ENCODE measurements at regions not wholly inside any gene's neighbourhood (a gene's known extent, or its start where the extent isn't known, plus 50 kb on each side); places are given as distances from the start of the nearest gene placed in this dataset.
"Not testable (repeated sequence)": the region's sequence is repeated elsewhere in the genome, so short reads cannot be mapped to it uniquely, and the experiment has no call there.

DNA sequence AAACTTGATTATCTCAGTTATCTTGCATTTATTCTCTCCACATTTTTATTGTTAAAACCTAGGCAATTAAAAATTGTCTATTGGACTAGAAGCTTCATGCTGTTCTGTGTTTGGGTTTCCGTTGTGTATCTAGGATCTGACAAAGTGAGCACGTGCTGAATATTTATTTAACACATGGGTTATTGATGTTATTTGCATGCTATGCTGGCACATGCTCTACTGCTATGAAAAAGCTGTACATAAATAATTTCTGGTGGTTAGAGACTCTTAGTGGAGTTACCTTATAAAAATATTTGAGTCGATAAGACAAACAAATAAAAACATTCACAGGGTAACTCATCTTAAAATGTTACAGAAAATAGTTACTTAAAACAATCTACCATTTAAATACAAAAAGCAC, 1769.7 kb downstream of the MRPL39 start:
- peaks cover 5% of the 10 kb centered on the region for H3K9me3 ChIP-seq
- ATAC-seq (no peak), DNase-seq (no peak)
- no peaks in the 10 kb centered on the region for H3K4me1 ChIP-seq
- intact Hi-C loops (cut with DNase I), result no loop called here
- H3K27me3 ChIP-seq (ENCODE audit: low read depth), result no peaks in the 10 kb centered on the region
- no peak overlapping the region for H3K4me3 ChIP-seq
- no peaks in the 10 kb centered on the region for H3K36me3 ChIP-seq
- H3K27ac ChIP-seq, result no peak overlapping the region
- TF ChIP-seq, protein P1, sequence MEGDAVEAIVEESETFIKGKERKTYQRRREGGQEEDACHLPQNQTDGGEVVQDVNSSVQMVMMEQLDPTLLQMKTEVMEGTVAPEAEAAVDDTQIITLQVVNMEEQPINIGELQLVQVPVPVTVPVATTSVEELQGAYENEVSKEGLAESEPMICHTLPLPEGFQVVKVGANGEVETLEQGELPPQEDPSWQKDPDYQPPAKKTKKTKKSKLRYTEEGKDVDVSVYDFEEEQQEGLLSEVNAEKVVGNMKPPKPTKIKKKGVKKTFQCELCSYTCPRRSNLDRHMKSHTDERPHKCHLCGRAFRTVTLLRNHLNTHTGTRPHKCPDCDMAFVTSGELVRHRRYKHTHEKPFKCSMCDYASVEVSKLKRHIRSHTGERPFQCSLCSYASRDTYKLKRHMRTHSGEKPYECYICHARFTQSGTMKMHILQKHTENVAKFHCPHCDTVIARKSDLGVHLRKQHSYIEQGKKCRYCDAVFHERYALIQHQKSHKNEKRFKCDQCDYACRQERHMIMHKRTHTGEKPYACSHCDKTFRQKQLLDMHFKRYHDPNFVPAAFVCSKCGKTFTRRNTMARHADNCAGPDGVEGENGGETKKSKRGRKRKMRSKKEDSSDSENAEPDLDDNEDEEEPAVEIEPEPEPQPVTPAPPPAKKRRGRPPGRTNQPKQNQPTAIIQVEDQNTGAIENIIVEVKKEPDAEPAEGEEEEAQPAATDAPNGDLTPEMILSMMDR (IDR thresholded peaks at IDR 0.05), result no peak

DNA sequence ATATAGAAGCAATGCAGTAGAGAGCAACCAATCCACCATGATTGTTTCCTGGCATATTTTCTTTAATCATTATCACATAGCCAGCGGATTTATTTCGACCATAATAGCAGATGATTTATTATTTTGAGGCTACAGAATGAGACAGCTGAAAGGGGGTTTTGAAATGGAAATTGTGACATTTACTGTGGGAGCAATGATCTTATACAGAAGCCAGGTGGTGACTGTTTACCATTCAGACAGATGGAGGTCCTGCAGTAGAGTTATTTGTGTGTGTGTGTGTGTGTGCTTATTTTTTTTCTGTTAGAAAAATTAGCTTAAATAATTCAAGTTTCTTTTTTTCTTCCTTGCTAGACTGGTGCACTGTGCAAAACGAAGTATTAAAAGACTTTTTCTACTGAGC, 1784.5 kb downstream of the MRPL39 start:
- Histone ChIP-seq H3K4me3 (no peak overlapping the region), H3K9me3 (no peaks in the 10 kb centered on the region), H3K36me3 (no peaks in the 10 kb centered on the region), H3K4me1 (no peaks in the 10 kb centered on the region), H3K27ac (no peak overlapping the region), H3K27me3 (ENCODE audit: low read depth) (no peaks in the 10 kb centered on the region)
- TF ChIP-seq, protein P1 (IDR thresholded peaks at IDR 0.05), result no peak
- DNase-seq (no peak), ATAC-seq (no peak)
- intact Hi-C loops (cut with DNase I), result no loop called here

DNA sequence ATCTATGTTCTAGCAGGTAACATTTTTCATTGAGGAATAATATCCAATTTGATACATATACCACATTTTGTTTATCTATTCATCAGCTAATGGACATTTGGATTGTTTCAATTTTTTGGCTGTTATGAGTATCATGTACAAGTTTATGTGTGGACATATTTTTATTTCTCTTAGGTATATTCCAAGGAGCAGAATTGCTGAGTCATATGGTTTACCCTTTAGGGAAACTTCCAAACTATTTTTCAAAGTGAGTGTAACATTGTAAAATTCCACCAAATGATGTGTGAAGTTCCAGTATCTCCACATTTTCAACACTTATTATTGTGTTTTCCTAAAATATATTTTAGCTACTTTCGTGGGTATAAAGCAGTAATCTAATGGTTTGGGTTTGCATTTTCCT, 1789.9 kb downstream of the MRPL39 start:
- TF ChIP-seq, protein P1 (IDR thresholded peaks at IDR 0.05), result no peak
- Histone ChIP-seq H3K36me3 (no peaks in the 10 kb centered on the region), H3K9me3 (no peaks in the 10 kb centered on the region), H3K4me3 (no peak overlapping the region), H3K27ac (no peak overlapping the region), H3K4me1 (no peaks in the 10 kb centered on the region), H3K27me3 (ENCODE audit: low read depth) (no peaks in the 10 kb centered on the region)
- no peak for ATAC-seq
- intact Hi-C loops (cut with DNase I), result no loop called here
- no peak for DNase-seq

DNA sequence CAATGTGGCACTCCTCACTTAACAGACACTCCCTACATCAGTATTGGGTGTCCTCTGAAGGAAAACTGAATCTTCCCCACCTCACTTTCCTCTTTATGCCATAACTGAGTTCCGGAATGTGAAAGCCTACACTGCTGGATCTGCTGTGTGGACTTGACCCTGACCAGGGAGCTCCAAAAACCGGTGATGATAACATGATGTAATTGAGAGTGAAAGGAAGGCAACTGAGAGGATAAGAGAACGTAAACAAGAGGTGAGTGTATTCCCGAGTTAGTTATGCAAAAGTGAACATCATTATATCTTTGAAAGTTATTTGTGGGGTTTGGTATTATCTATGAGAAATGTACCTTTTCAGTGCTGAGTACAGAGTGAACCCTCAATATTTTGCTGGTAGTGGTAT, 1794.8 kb downstream of the MRPL39 start:
- no peaks in the 10 kb centered on the region for H3K36me3 ChIP-seq
- H3K27me3 ChIP-seq (ENCODE audit: low read depth), result no peaks in the 10 kb centered on the region
- no peaks in the 10 kb centered on the region for H3K4me1 ChIP-seq
- intact Hi-C loops (cut with DNase I), result no loop called here
- no peak overlapping the region for H3K27ac ChIP-seq
- DNase-seq, result no peak
- TF ChIP-seq, protein P1 (IDR thresholded peaks at IDR 0.05), result no peak
- no peaks in the 10 kb centered on the region for H3K9me3 ChIP-seq
- no peak for ATAC-seq
- H3K4me3 ChIP-seq, result no peak overlapping the region

DNA sequence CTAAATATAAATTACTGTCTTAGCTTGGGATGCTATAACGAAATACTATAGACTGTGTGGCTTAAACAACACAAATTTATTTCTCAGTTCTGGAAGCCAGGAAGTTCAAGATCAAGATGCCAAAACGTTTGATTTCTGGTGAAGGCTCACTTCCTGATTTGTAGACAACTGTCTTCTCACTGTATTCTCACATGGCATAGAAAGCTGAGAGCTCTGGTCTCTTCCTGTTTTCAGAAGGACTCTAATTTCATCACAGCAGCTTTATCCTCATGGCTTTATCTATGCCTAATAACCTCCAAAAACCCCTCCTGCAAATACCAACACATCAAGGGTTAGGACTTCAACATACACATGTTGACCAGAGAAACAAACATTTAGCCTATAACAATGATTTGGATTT, 1795.5 kb downstream of the MRPL39 start:
- Histone ChIP-seq H3K4me1 (no peaks in the 10 kb centered on the region), H3K9me3 (no peaks in the 10 kb centered on the region), H3K36me3 (no peaks in the 10 kb centered on the region), H3K4me3 (no peak overlapping the region), H3K27ac (no peak overlapping the region), H3K27me3 (ENCODE audit: low read depth) (no peaks in the 10 kb centered on the region)
- no peak for ATAC-seq
- intact Hi-C loops (cut with DNase I), result no loop called here
- TF ChIP-seq, protein P1 (IDR thresholded peaks at IDR 0.05), result no peak
- no peak for DNase-seq

DNA sequence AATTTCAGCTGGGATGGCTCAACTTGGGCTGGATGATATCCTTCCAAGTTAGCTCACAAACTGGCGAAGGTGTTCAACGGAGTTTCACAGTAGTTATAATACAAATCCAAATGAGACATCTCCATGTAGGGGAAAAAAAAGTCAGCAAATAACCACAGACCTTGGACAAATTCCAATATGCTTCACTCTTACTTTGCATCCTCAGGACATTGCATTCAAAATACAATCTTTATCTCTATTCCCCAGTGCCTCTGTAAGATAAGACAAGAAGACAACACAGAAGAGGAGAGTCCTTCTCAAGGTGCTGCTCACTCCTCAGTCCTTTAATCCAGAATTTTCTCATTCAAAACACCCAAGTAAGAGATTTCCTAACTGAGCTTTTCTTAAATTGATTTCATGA, 1797.7 kb downstream of the MRPL39 start:
- no peak overlapping the region for H3K27ac ChIP-seq
- no peaks in the 10 kb centered on the region for H3K27me3 ChIP-seq (ENCODE audit: low read depth)
- DNase-seq (no peak), ATAC-seq (no peak)
- H3K4me1 ChIP-seq, result no peaks in the 10 kb centered on the region
- TF ChIP-seq, protein P1 (IDR thresholded peaks at IDR 0.05), result no peak
- H3K36me3 ChIP-seq, result no peaks in the 10 kb centered on the region
- intact Hi-C loops (cut with DNase I), result no loop called here
- no peaks in the 10 kb centered on the region for H3K9me3 ChIP-seq
- H3K4me3 ChIP-seq, result no peak overlapping the region

DNA sequence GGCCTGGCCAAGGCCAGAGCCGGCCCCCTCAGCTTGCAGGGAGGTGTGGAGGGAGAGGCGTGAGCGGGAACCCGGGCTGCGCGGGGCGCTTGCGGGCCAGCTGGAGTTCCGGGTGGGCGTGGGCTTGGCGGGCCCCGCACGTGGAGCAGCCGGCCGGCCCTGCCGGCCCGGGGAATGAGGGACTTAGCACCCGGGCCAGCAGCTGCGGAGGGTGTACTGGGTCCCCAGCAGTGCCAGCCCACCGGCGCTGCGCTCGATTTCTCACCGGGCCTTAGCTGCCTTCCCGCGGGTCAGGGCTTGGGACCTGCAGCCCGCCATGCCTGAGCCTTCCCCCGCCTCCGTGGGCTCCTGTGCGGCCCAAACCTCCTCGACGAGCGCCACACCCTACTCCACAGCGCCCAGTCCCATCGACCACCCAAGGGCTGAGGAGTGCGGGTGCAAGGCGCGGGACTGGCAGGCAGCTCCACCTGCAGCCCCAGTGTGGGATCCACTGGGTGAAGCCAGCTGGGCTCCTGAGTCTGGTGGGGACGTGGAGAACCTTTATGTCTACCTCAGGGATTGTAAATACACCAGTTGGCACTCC, 1800.2 kb downstream of the MRPL39 start:
- ATAC-seq; H3K4me3 ChIP-seq; DNase-seq; H3K4me1 ChIP-seq; intact Hi-C loops (cut with DNase I); H3K27me3 ChIP-seq (ENCODE audit: low read depth); H3K27ac ChIP-seq; H3K9me3 ChIP-seq; H3K36me3 ChIP-seq: not testable (repeated sequence)
